GM10847 (cell line): ENCODE measurements at regions not wholly inside any gene's neighbourhood (a gene's known extent, or its start where the extent isn't known, plus 50 kb on each side); places are given as distances from the start of the nearest gene placed in this dataset.

Experiments used
- POLR2A ChIP-seq: IDR thresholded peaks from 2 replicates; pipeline ENCODE4 v1.6.1; 2011; ENCODE audit not compliant: insufficient read length; ENCODE audit errors: extremely low read depth

GRCh38 chr9:36780186-36780585, 207.5 kb downstream of the MELK start:
- no peak for TF ChIP-seq POLR2A

GRCh38 chr9:36781533-36781932, 208.8 kb downstream of the MELK start:
- TF ChIP-seq POLR2A: no peak
